ENCODE measurements at regions not wholly inside any gene's neighbourhood (a gene's known extent, or its start where the extent isn't known, plus 50 kb on each side); places are given as distances from the start of the nearest gene placed in this dataset.

- H4K20me1 ChIP-seq (ENCODE audit: control insufficient read depth, insufficient read depth): no peaks in the 10 kb centered on the region
- ChIA-PET CTCF (no interaction called here), SMC1A (ENCODE audit: uncharacterized antibody, unreplicated experiment) (no interaction called here), POLR2A (no interaction called here), RAD21 (ENCODE audit: unreplicated experiment) (no interaction called here)
- intact Hi-C loops (cut with micrococcal nuclease; ENCODE audit: unreplicated experiment) (no loop called here), in situ Hi-C loops (cut with MboI) (no loop called here)
- H3K27me3 ChIP-seq (replicated peaks in 1 of 2; ENCODE audit: control insufficient read depth in 2 of 2, insufficient read depth in 2 of 2, low read length in 1 of 2): peaks cover 0 to 2% of the 10 kb centered on the region in 2 experiments
- no peak overlapping the region for H3K27ac ChIP-seq (ENCODE audit: control insufficient read depth, insufficient read depth)
- FAIRE-seq: no peak
- no peak for ATAC-seq
- no peaks in the 10 kb centered on the region for H3K4me1 ChIP-seq (ENCODE audit: control insufficient read depth, insufficient read depth, low read length)
- H3K4me3 ChIP-seq: no peak overlapping the region
- no TSS peak for BruUV-seq (replicated peaks)
- H3K36me3 ChIP-seq (ENCODE audit: control insufficient read depth in 2 of 2, insufficient read depth in 2 of 2, low read length in 1 of 2): no peaks in the 10 kb centered on the region
- no peaks in the 10 kb centered on the region for H3K9me3 ChIP-seq (replicated peaks; ENCODE audit: control insufficient read depth, insufficient read depth, low read length)
- DNase-seq (ENCODE audit: low read depth, low spot score): no peak
- no peak overlapping the region for H2AFZ ChIP-seq (ENCODE audit: control insufficient read depth, low read depth, low read length)
- H3K79me2 ChIP-seq (ENCODE audit: control insufficient read depth, insufficient read depth, low read length): no peaks in the 10 kb centered on the region
- 31% methylated on average over 18 of the region's 18 CpGs for WGBS (ENCODE audit: insufficient coverage, insufficient replicate concordance, low lambda C conversion rate, missing lambda C conversion rate)
- no peak overlapping the region for H3K9ac ChIP-seq (ENCODE audit: control insufficient read depth, insufficient read depth, low read length)
- TF ChIP-seq KLF5 (IDR thresholded peaks at IDR 0.05; ENCODE audit: partially characterized antibody): no peak
- TF ChIP-seq MAX (IDR thresholded peaks at IDR 0.05; ENCODE audit: low read depth, low read length): no peak
- no peak for TF ChIP-seq SMAD5 (IDR thresholded peaks at IDR 0.05; ENCODE audit: low read depth)
- no peak for TF ChIP-seq CBX3 (IDR thresholded peaks at IDR 0.05; ENCODE audit: borderline replicate concordance, low read depth)
- no peak for TF ChIP-seq EP300 (IDR thresholded peaks at IDR 0.05; ENCODE audit: borderline replicate concordance in 1 of 2, control insufficient read depth in 1 of 2, low read depth in 2 of 2, low read length in 2 of 2)
- no peak for TF ChIP-seq SMAD1 (IDR thresholded peaks at IDR 0.05; ENCODE audit: low read depth, partially characterized antibody)
- TF ChIP-seq RCOR1 (conservative IDR thresholded peaks at IDR 0.05; ENCODE audit: low read depth, low read length): no peak
- TF ChIP-seq MEF2A (IDR thresholded peaks at IDR 0.05; ENCODE audit: insufficient read depth, low read depth, low read length): no peak
- TF ChIP-seq POLR2AphosphoS2 (IDR thresholded peaks at IDR 0.05; ENCODE audit: low read depth, low read length): no peak
- TF ChIP-seq, protein P1, sequence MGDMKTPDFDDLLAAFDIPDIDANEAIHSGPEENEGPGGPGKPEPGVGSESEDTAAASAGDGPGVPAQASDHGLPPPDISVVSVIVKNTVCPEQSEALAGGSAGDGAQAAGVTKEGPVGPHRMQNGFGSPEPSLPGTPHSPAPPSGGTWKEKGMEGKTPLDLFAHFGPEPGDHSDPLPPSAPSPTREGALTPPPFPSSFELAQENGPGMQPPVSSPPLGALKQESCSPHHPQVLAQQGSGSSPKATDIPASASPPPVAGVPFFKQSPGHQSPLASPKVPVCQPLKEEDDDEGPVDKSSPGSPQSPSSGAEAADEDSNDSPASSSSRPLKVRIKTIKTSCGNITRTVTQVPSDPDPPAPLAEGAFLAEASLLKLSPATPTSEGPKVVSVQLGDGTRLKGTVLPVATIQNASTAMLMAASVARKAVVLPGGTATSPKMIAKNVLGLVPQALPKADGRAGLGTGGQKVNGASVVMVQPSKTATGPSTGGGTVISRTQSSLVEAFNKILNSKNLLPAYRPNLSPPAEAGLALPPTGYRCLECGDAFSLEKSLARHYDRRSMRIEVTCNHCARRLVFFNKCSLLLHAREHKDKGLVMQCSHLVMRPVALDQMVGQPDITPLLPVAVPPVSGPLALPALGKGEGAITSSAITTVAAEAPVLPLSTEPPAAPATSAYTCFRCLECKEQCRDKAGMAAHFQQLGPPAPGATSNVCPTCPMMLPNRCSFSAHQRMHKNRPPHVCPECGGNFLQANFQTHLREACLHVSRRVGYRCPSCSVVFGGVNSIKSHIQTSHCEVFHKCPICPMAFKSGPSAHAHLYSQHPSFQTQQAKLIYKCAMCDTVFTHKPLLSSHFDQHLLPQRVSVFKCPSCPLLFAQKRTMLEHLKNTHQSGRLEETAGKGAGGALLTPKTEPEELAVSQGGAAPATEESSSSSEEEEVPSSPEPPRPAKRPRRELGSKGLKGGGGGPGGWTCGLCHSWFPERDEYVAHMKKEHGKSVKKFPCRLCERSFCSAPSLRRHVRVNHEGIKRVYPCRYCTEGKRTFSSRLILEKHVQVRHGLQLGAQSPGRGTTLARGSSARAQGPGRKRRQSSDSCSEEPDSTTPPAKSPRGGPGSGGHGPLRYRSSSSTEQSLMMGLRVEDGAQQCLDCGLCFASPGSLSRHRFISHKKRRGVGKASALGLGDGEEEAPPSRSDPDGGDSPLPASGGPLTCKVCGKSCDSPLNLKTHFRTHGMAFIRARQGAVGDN (IDR thresholded peaks at IDR 0.05): no peak
- no peak for TF ChIP-seq POU2F2 (IDR thresholded peaks at IDR 0.05; ENCODE audit: borderline replicate concordance, low read depth, low read length)
- TF ChIP-seq ZBED1 (IDR thresholded peaks at IDR 0.05; ENCODE audit: borderline replicate concordance): no peak
- TF ChIP-seq, protein P2, sequence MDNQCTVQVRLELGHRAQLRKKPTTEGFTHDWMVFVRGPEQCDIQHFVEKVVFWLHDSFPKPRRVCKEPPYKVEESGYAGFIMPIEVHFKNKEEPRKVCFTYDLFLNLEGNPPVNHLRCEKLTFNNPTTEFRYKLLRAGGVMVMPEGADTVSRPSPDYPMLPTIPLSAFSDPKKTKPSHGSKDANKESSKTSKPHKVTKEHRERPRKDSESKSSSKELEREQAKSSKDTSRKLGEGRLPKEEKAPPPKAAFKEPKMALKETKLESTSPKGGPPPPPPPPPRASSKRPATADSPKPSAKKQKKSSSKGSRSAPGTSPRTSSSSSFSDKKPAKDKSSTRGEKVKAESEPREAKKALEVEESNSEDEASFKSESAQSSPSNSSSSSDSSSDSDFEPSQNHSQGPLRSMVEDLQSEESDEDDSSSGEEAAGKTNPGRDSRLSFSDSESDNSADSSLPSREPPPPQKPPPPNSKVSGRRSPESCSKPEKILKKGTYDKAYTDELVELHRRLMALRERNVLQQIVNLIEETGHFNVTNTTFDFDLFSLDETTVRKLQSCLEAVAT (IDR thresholded peaks at IDR 0.05): no peak
- TF ChIP-seq STAT3 (IDR thresholded peaks at IDR 0.05; ENCODE audit: low read depth, low read length): no peak
- TF ChIP-seq PAX5 (IDR thresholded peaks at IDR 0.05; ENCODE audit: borderline replicate concordance, low read depth, low read length): no peak
- no peak for TF ChIP-seq HCFC1 (IDR thresholded peaks at IDR 0.05; ENCODE audit: low read length)
- TF ChIP-seq CBFB (IDR thresholded peaks at IDR 0.05; ENCODE audit: low read depth): no peak
- TF ChIP-seq IRF4 (IDR thresholded peaks at IDR 0.05; ENCODE audit: low read depth, low read length): no peak
- no peak for TF ChIP-seq ZNF217 (IDR thresholded peaks at IDR 0.05)
- H3K4me2 ChIP-seq (ENCODE audit: control insufficient read depth, insufficient read depth): no peak overlapping the region
These were observed 391.0 kb downstream of the MATN1 start for GRCh38 chr1:30332116-30333094.
